Adrenal gland (tissue), 5 donors: ENCODE measurements at regions not wholly inside any gene's neighbourhood (a gene's known extent, or its start where the extent isn't known, plus 50 kb on each side); places are given as distances from the start of the nearest gene placed in this dataset.

Experiments
- POLR2A ChIP-seq, 2 donors: fragments of 450-650 bp; IDR thresholded peaks; one replicate each; pipeline ENCODE4 v1.6.1; 2017; ENCODE audit warnings: antibody characterized with exemption in 2 of 2, mild to moderate bottlenecking in 2 of 2, moderate library complexity in 1 of 2
- TF ChIP-seq, protein P1 (sequence below), 6 experiments: fragments of 450-650 bp in 4 of 6; fragments of 200-600 bp in 2 of 6; sonication (generic) in 1 of 6; IDR thresholded peaks; 1 replicate in 5 of 6; 2 replicates in 1 of 6; pipeline versions ENCODE4 v1.5.1 to v1.8.0; 2016 to 2021; ENCODE audit warnings: antibody characterized with exemption in 6 of 6, mild to moderate bottlenecking in 2 of 6, moderate library complexity in 1 of 6
- donor health status: DM: no; HTN: no; CAD: no.

DNA sequence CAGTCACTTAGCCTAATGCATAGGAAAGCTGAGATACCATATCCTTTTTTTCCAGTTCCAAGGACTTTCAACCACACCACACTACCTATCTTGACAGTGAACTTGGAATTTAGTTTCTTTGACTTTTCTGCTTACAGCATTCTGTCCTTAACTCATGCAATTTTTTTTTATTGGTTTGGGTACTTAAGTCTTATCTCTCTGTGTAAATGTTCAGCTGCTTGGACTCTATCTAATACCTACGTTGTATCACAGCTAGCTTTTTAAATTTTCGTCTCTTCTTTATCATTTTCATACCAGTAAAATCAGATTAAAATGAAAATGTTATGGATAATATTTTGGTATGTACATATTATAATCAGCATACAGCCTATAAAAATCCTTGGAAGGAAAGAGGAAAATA, 106.9 kb upstream of the ADGRF1 start:
- TF ChIP-seq, protein P1, sequence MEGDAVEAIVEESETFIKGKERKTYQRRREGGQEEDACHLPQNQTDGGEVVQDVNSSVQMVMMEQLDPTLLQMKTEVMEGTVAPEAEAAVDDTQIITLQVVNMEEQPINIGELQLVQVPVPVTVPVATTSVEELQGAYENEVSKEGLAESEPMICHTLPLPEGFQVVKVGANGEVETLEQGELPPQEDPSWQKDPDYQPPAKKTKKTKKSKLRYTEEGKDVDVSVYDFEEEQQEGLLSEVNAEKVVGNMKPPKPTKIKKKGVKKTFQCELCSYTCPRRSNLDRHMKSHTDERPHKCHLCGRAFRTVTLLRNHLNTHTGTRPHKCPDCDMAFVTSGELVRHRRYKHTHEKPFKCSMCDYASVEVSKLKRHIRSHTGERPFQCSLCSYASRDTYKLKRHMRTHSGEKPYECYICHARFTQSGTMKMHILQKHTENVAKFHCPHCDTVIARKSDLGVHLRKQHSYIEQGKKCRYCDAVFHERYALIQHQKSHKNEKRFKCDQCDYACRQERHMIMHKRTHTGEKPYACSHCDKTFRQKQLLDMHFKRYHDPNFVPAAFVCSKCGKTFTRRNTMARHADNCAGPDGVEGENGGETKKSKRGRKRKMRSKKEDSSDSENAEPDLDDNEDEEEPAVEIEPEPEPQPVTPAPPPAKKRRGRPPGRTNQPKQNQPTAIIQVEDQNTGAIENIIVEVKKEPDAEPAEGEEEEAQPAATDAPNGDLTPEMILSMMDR (IDR thresholded peaks at IDR 0.05) = no peak
- TF ChIP-seq POLR2A (IDR thresholded peaks at IDR 0.05) = no peak
